DOHH2 (cell line): ENCODE measurements at regions not wholly inside any gene's neighbourhood (a gene's known extent, or its start where the extent isn't known, plus 50 kb on each side); places are given as distances from the start of the nearest gene placed in this dataset.

Source experiments
- H3F3A ChIP-seq: fragments of 200-600 bp; sonication (generic), shearing (Covaris generic); 2 replicates; pipeline ENCODE4 v1.6.0; 2016; ENCODE audit warnings: antibody characterized with exemption, mild to moderate bottlenecking; ENCODE audit not compliant: control insufficient read depth, insufficient read depth
- H3K27ac ChIP-seq: fragments of 200-600 bp; sonication (generic); 2 replicates; pipeline ENCODE4 v1.5.1; 2014; ENCODE audit warnings: low read depth, mild to moderate bottlenecking, low read length, moderate library complexity
- H3K27me3 ChIP-seq: fragments of 200-600 bp; sonication (generic); 2 replicates; pipeline ENCODE4 v1.6.1; 2014; ENCODE audit warnings: mild to moderate bottlenecking, low read length, mixed read lengths; ENCODE audit not compliant: control insufficient read depth
- H3K36me3 ChIP-seq: fragments of 200-600 bp; sonication (generic); 2 replicates; pipeline ENCODE4 v1.6.1; 2014; ENCODE audit warnings: mild to moderate bottlenecking, low read length, moderate library complexity, mixed read lengths; ENCODE audit not compliant: control insufficient read depth
- H3K4me1 ChIP-seq: fragments of 200-600 bp; sonication (generic); 2 replicates; pipeline ENCODE4 v1.6.1; 2014; ENCODE audit warnings: mild to moderate bottlenecking, low read length, mixed read lengths; ENCODE audit not compliant: control insufficient read depth
- H3K4me2 ChIP-seq: fragments of 200-600 bp; sonication (generic); 2 replicates; pipeline ENCODE4 v1.6.0; 2014; ENCODE audit warnings: mild to moderate bottlenecking, low read length, moderate library complexity
- H3K4me3 ChIP-seq: fragments of 200-600 bp; sonication (generic); 2 replicates; pipeline ENCODE4 v1.5.1; 2014; ENCODE audit warnings: mild to moderate bottlenecking, low read length, mixed read lengths
- H3K79me2 ChIP-seq: fragments of 200-600 bp; sonication (generic); 2 replicates; pipeline ENCODE4 v1.6.1; 2014; ENCODE audit warnings: mild to moderate bottlenecking, low read length, mixed read lengths; ENCODE audit not compliant: control insufficient read depth
- H3K9me2 ChIP-seq: fragments of 200-600 bp; sonication (generic); replicated peaks from 2 replicates; pipeline ENCODE4 v1.6.1; 2014; ENCODE audit warnings: mild to moderate bottlenecking, low read length, mixed read lengths; ENCODE audit not compliant: control insufficient read depth
- H3K9me3 ChIP-seq: fragments of 200-600 bp; sonication (generic); 2 replicates; pipeline ENCODE4 v1.6.1; 2014; ENCODE audit warnings: antibody characterized with exemption, low read length, mixed read lengths; ENCODE audit not compliant: control insufficient read depth, insufficient read depth
- H4K20me1 ChIP-seq: fragments of 200-600 bp; sonication (generic); 2 replicates; pipeline ENCODE4 v1.6.0; 2014; ENCODE audit warnings: low read depth, mild to moderate bottlenecking, antibody characterized with exemption, low read length, moderate library complexity; ENCODE audit not compliant: control insufficient read depth, insufficient read depth
- CTCF ChIP-seq: fragments of 200-600 bp; sonication (generic); IDR thresholded peaks from one replicate; pipeline ENCODE4 v1.5.1; 2014; ENCODE audit warnings: antibody characterized with exemption, mild to moderate bottlenecking, low read depth, low read length; ENCODE audit not compliant: poor library complexity, severe bottlenecking
- EZH2phosphoT487 ChIP-seq: fragments of 200-600 bp; sonication (generic); IDR thresholded peaks from 2 replicates; pipeline ENCODE4 v1.6.1; 2017; ENCODE audit warnings: borderline replicate concordance, mild to moderate bottlenecking, antibody characterized with exemption, low read length, moderate library complexity, mixed read lengths

- TF ChIP-seq EZH2phosphoT487 (no peak), CTCF (no peak)
- no peaks in the 10 kb centered on the region for H3K4me1 ChIP-seq
- no peak overlapping the region for H3K4me3 ChIP-seq
- no peak overlapping the region for H3K4me2 ChIP-seq
- no peaks in the 10 kb centered on the region for H3K9me2 ChIP-seq
- no peaks in the 10 kb centered on the region for H3K79me2 ChIP-seq
- no peaks in the 10 kb centered on the region for H3F3A ChIP-seq
- H3K27ac ChIP-seq = no peak overlapping the region
- no peaks in the 10 kb centered on the region for H3K36me3 ChIP-seq
- no peaks in the 10 kb centered on the region for H3K27me3 ChIP-seq
- H3K9me3 ChIP-seq = no peaks in the 10 kb centered on the region
- H4K20me1 ChIP-seq = no peaks in the 10 kb centered on the region
Measured at GRCh38 chr13:47796816-47797215, 204.3 kb downstream of the SUCLA2 start.

GRCh38 chr13:47794963-47795362, 206.1 kb downstream of the SUCLA2 start:
- H4K20me1 ChIP-seq = no peaks in the 10 kb centered on the region
- no peaks in the 10 kb centered on the region for H3K4me1 ChIP-seq
- H3K9me3 ChIP-seq = peaks cover 5% of the 10 kb centered on the region; the same call in 1 of the 2 replicates
- H3F3A ChIP-seq = no peaks in the 10 kb centered on the region
- no peaks in the 10 kb centered on the region for H3K9me2 ChIP-seq
- TF ChIP-seq EZH2phosphoT487 = no peak
- peak; percentile 68 for TF ChIP-seq CTCF
- no peak overlapping the region for H3K27ac ChIP-seq
- no peaks in the 10 kb centered on the region for H3K79me2 ChIP-seq
- no peak overlapping the region for H3K4me3 ChIP-seq
- H3K27me3 ChIP-seq = no peaks in the 10 kb centered on the region
- H3K36me3 ChIP-seq = no peaks in the 10 kb centered on the region
- no peak overlapping the region for H3K4me2 ChIP-seq

- H3K4me1 ChIP-seq = no peaks in the 10 kb centered on the region
- H3K4me2 ChIP-seq = no peak overlapping the region
- peaks cover 5% of the 10 kb centered on the region; the same call in 1 of the 2 replicates for H3K9me3 ChIP-seq
- H3K4me3 ChIP-seq = no peak overlapping the region
- H3K27me3 ChIP-seq = no peaks in the 10 kb centered on the region
- no peaks in the 10 kb centered on the region for H3F3A ChIP-seq
- H3K36me3 ChIP-seq = no peaks in the 10 kb centered on the region
- H3K9me2 ChIP-seq = no peaks in the 10 kb centered on the region
- H4K20me1 ChIP-seq = no peaks in the 10 kb centered on the region
- TF ChIP-seq EZH2phosphoT487 = no peak
- no peak for TF ChIP-seq CTCF
- no peaks in the 10 kb centered on the region for H3K79me2 ChIP-seq
- no peak overlapping the region for H3K27ac ChIP-seq
Measured at GRCh38 chr13:47790755-47791154, 210.3 kb downstream of the SUCLA2 start.
